Right kidney (tissue), 1 donor: ENCODE measurements at regions not wholly inside any gene's neighbourhood (a gene's known extent, or its start where the extent isn't known, plus 50 kb on each side); places are given as distances from the start of the nearest gene placed in this dataset.

ENCODE experiments used
- DNase-seq: peaks from one replicate; pipeline ENCODE4 v3.0.0-alpha.2; 2016

- DNase-seq = no peak
Measured at GRCh38 chr20:43863821-43864544, 50.7 kb upstream of the TOX2 start.

GRCh38 chr20:43863330-43863729 is 51.3 kb upstream of the TOX2 start:
- no peak for DNase-seq

GRCh38 chr20:43862438-43862837 is 52.2 kb upstream of the TOX2 start:
- no peak for DNase-seq

- no peak for DNase-seq
Measured at GRCh38 chr20:43859994-43860393, 54.7 kb upstream of the TOX2 start.

- DNase-seq = no peak
Measured at GRCh38 chr20:43857932-43858331, 56.7 kb upstream of the TOX2 start.

- DNase-seq = no peak
Measured at GRCh38 chr20:43857127-43857526, 57.5 kb upstream of the TOX2 start.

GRCh38 chr20:43855803-43856202 is 58.8 kb upstream of the TOX2 start:
- DNase-seq = no peak

GRCh38 chr20:43853918-43854317 is 60.7 kb upstream of the TOX2 start:
- no peak for DNase-seq

- no peak for DNase-seq
Measured at GRCh38 chr20:43853174-43853803, 61.4 kb upstream of the TOX2 start.

- DNase-seq = no peak
Measured at GRCh38 chr20:43849496-43850186, 65.0 kb upstream of the TOX2 start.

- DNase-seq = no peak
Measured at GRCh38 chr20:43846516-43846905, 68.1 kb upstream of the TOX2 start.

GRCh38 chr20:43844778-43845614 is 69.7 kb upstream of the TOX2 start:
- DNase-seq = no peak

GRCh38 chr20:43843965-43844660 is 70.5 kb upstream of the TOX2 start:
- DNase-seq = no peak

- DNase-seq = no peak
Measured at GRCh38 chr20:43843096-43843964, 71.3 kb upstream of the TOX2 start.

- DNase-seq = no peak
Measured at GRCh38 chr20:43842126-43843020, 72.3 kb upstream of the TOX2 start.

GRCh38 chr20:43840382-43841070 is 74.1 kb upstream of the TOX2 start:
- DNase-seq = no peak

GRCh38 chr20:43839793-43840199 is 74.9 kb upstream of the TOX2 start:
- no peak for DNase-seq

- no peak for DNase-seq
Measured at GRCh38 chr20:43838703-43839060, 76.0 kb upstream of the TOX2 start.
